HCEC 1CT (cell line): ENCODE measurements at regions not wholly inside any gene's neighbourhood (a gene's known extent, or its start where the extent isn't known, plus 50 kb on each side); places are given as distances from the start of the nearest gene placed in this dataset.

Experiments used
- DNase-seq: peaks from one replicate; pipeline ENCODE4 v3.0.0-alpha.2; 2017

- DNase-seq, result peak; percentile 18
Measured at GRCh38 chr7:144936314-144936713, 100.5 kb upstream of the TPK1 start.

GRCh38 chr7:144910411-144910810, 74.6 kb upstream of the TPK1 start:
- no peak for DNase-seq

- no peak for DNase-seq
Measured at GRCh38 chr7:144908943-144909556, 73.2 kb upstream of the TPK1 start.

- no peak for DNase-seq
Measured at GRCh38 chr7:144908324-144908723, 72.5 kb upstream of the TPK1 start.

- DNase-seq, result no peak
Measured at GRCh38 chr7:144907577-144907976, 71.7 kb upstream of the TPK1 start.

GRCh38 chr7:144903201-144903600, 67.3 kb upstream of the TPK1 start:
- no peak for DNase-seq

- DNase-seq, result no peak
Measured at GRCh38 chr7:144892761-144893160, 56.9 kb upstream of the TPK1 start.
